ENCODE measurements at regions not wholly inside any gene's neighbourhood (a gene's known extent, or its start where the extent isn't known, plus 50 kb on each side); places are given as distances from the start of the nearest gene placed in this dataset.

DNA sequence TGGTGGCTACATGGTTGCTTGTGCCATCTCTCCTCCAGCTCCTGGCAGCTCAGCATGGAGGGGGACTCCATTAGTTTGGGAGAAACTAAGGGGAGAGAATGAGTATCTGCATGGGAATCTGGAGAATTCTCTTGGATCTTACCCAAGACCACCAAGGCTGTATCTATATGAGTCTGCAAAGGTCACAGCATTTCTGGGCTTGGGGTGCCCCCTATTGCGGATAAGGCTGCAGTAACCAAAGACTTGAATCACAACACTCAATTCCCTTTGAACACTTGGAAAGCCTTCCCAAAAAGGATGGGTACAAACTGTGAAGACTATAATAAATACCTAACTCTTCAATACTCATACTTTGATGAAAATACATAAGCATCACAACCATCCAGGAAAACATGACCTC lies 623.5 kb upstream of the NR3C2 start:
- TF ChIP-seq RAD21 (IDR thresholded peaks at IDR 0.05 in 1 of 2, conservative IDR thresholded peaks at IDR 0.05 in 1 of 2; ENCODE audit: low read depth in 2 of 2, low read length in 2 of 2), result peak; percentile 67 to 72
- no peak for TF ChIP-seq SUZ12 (IDR thresholded peaks at IDR 0.05; ENCODE audit: low read length)
- TF ChIP-seq SP1 (IDR thresholded peaks at IDR 0.05; ENCODE audit: low read depth, low read length), result no peak
- no peak for TF ChIP-seq CHD1 (IDR thresholded peaks at IDR 0.05; ENCODE audit: low read depth, low read length)
- no peak for TF ChIP-seq CEBPB (IDR thresholded peaks at IDR 0.05; ENCODE audit: low read depth, low read length)
- no peak for TF ChIP-seq JUND (IDR thresholded peaks at IDR 0.05; ENCODE audit: low read length)
- TF ChIP-seq TEAD4 (IDR thresholded peaks at IDR 0.05; ENCODE audit: low read depth, low read length), result no peak
- TF ChIP-seq, protein P1, sequence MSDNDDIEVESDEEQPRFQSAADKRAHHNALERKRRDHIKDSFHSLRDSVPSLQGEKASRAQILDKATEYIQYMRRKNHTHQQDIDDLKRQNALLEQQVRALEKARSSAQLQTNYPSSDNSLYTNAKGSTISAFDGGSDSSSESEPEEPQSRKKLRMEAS (IDR thresholded peaks at IDR 0.05), result no peak
- TF ChIP-seq TAF1 (IDR thresholded peaks at IDR 0.05; ENCODE audit: low read depth, low read length), result no peak
- TF ChIP-seq, protein P2, sequence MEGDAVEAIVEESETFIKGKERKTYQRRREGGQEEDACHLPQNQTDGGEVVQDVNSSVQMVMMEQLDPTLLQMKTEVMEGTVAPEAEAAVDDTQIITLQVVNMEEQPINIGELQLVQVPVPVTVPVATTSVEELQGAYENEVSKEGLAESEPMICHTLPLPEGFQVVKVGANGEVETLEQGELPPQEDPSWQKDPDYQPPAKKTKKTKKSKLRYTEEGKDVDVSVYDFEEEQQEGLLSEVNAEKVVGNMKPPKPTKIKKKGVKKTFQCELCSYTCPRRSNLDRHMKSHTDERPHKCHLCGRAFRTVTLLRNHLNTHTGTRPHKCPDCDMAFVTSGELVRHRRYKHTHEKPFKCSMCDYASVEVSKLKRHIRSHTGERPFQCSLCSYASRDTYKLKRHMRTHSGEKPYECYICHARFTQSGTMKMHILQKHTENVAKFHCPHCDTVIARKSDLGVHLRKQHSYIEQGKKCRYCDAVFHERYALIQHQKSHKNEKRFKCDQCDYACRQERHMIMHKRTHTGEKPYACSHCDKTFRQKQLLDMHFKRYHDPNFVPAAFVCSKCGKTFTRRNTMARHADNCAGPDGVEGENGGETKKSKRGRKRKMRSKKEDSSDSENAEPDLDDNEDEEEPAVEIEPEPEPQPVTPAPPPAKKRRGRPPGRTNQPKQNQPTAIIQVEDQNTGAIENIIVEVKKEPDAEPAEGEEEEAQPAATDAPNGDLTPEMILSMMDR (IDR thresholded peaks at IDR 0.05; ENCODE audit: control extremely low read depth in 1 of 3, insufficient read depth in 1 of 3, low read depth in 1 of 3, low read length in 3 of 3), result peak in 1 of 3 experiments; percentile 30; a peak in 1 of 4 replicates
- TF ChIP-seq NRF1 (IDR thresholded peaks at IDR 0.05; ENCODE audit: low read depth, low read length), result no peak
- no peak for TF ChIP-seq POLR2A (IDR thresholded peaks at IDR 0.05; ENCODE audit: control extremely low read depth in 1 of 2, low read depth in 2 of 2, low read length in 2 of 2)
- no peak for TF ChIP-seq MAFK (IDR thresholded peaks at IDR 0.05; ENCODE audit: low read depth, low read length)

Data from H1 (cell line).